Kidney (tissue), 13 donors: ENCODE measurements at regions not wholly inside any gene's neighbourhood (a gene's known extent, or its start where the extent isn't known, plus 50 kb on each side); places are given as distances from the start of the nearest gene placed in this dataset.

Source experiments
- DNase-seq, 5 donors: peaks; one replicate each; pipeline ENCODE4 v3.0.0-alpha.2; 2013 to 2020
- FAIRE-seq: peaks from 2 replicates; lab custom pipeline; 2012; peaks lifted over from hg19 to GRCh38; lab: Jason Lieb, UNC
- H3K27ac ChIP-seq, 2 donors: one replicate each; pipeline ENCODE4 v1.7.0; 2013; ENCODE audit warnings: low read depth in 2 of 2, low read length in 2 of 2, inconsistent platforms in 1 of 2
- H3K27me3 ChIP-seq: one replicate; pipeline ENCODE4 v1.7.1; 2013; ENCODE audit warnings: low read length, inconsistent platforms; ENCODE audit not compliant: control insufficient read depth, insufficient read depth
- H3K36me3 ChIP-seq, 3 donors: one replicate each; pipeline versions ENCODE4 v1.7.0 to v1.7.1; 2013; ENCODE audit warnings: low read length in 3 of 3, control low read depth in 1 of 3, inconsistent platforms in 1 of 3; ENCODE audit not compliant: insufficient read depth in 3 of 3, control insufficient read depth in 2 of 3
- H3K4me1 ChIP-seq, 3 donors: one replicate each; pipeline versions ENCODE4 v1.7.0 to v1.7.1; 2013; ENCODE audit warnings: low read length in 3 of 3, inconsistent platforms in 1 of 3, low read depth in 1 of 3; ENCODE audit not compliant: control insufficient read depth in 2 of 3, insufficient read depth in 2 of 3
- H3K4me3 ChIP-seq, 3 donors: one replicate each; pipeline versions ENCODE4 v1.7.0 to v1.8.1; 2013; ENCODE audit warnings: low read length in 3 of 3, control low read depth in 1 of 3, inconsistent platforms in 1 of 3
- H3K9ac ChIP-seq, 3 donors: one replicate each; pipeline versions ENCODE4 v1.7.0 to v1.7.1; 2013; ENCODE audit warnings: low read length in 3 of 3, control low read depth in 1 of 3, inconsistent platforms in 1 of 3
- H3K9me3 ChIP-seq, 3 donors: one replicate each; pipeline versions ENCODE4 v1.7.0 to v1.7.1; 2013; ENCODE audit warnings: low read length in 3 of 3, control low read depth in 1 of 3, inconsistent platforms in 1 of 3; ENCODE audit not compliant: control insufficient read depth in 2 of 3, insufficient read depth in 1 of 3
- CTCF ChIP-seq: IDR thresholded peaks from 3 replicates; pipeline ENCODE4 v1.5.1; 2012; ENCODE audit warnings: mild to moderate bottlenecking, moderate library complexity, borderline replicate concordance; ENCODE audit not compliant: insufficient read depth; ENCODE audit errors: extremely low read depth
- intact Hi-C: fragments of 100-400 bp; cut with DNase I; formaldehyde crosslinking; loops from one replicate; pipeline ENCODE4 v1.11.1; 2022
- donor health status: control.
- donor health status: control.
- donor health status: control.
- donor health status: control.
- donor health status: control.
- donor health status: DM: yes; HTN: yes; CAD: no.
- donor health status: Normal renal cell carcinoma (clear cell type).

- no peak for FAIRE-seq
- no peak for DNase-seq
- no peaks in the 10 kb centered on the region for H3K27me3 ChIP-seq
- TF ChIP-seq CTCF, result no peak
- no peaks in the 10 kb centered on the region for H3K36me3 ChIP-seq
- H3K27ac ChIP-seq, result no peak overlapping the region
- no peak overlapping the region for H3K4me3 ChIP-seq
- no peaks in the 10 kb centered on the region for H3K4me1 ChIP-seq
- H3K9me3 ChIP-seq, result no peaks in the 10 kb centered on the region
- intact Hi-C loops, result no loop called here
- H3K9ac ChIP-seq, result no peak overlapping the region
These were observed 65.4 kb downstream of the GPR6 start for GRCh38 chr6:110043366-110043994.

GRCh38 chr6:110044096-110044495, 66.0 kb downstream of the GPR6 start:
- TF ChIP-seq CTCF, result no peak
- Histone ChIP-seq H3K4me1 (no peaks in the 10 kb centered on the region), H3K9ac (no peak overlapping the region), H3K27ac (no peak overlapping the region), H3K4me3 (no peak overlapping the region), H3K9me3 (no peaks in the 10 kb centered on the region), H3K27me3 (no peaks in the 10 kb centered on the region), H3K36me3 (no peaks in the 10 kb centered on the region)
- intact Hi-C loops, result no loop called here
- FAIRE-seq, result no peak
- DNase-seq, result no peak

- intact Hi-C loops, result no loop called here
- no peaks in the 10 kb centered on the region for H3K4me1 ChIP-seq
- H3K9ac ChIP-seq, result no peak overlapping the region
- H3K4me3 ChIP-seq, result no peak overlapping the region
- no peak overlapping the region for H3K27ac ChIP-seq
- H3K9me3 ChIP-seq, result no peaks in the 10 kb centered on the region
- H3K27me3 ChIP-seq, result no peaks in the 10 kb centered on the region
- DNase-seq (no peak), FAIRE-seq (no peak)
- H3K36me3 ChIP-seq, result no peaks in the 10 kb centered on the region
- TF ChIP-seq CTCF, result no peak
These were observed 66.5 kb downstream of the GPR6 start for GRCh38 chr6:110044622-110045021.
